ENCODE measurements at regions not wholly inside any gene's neighbourhood (a gene's known extent, or its start where the extent isn't known, plus 50 kb on each side); places are given as distances from the start of the nearest gene placed in this dataset.
"Not testable (repeated sequence)": the region's sequence is repeated elsewhere in the genome, so short reads cannot be mapped to it uniquely, and the experiment has no call there.

GRCh38 chr1:14165371-14165801 lies 433.1 kb upstream of the KAZN start:
- no peak for TF ChIP-seq CTCF (IDR thresholded peaks at IDR 0.05; ENCODE audit: unreplicated experiment)
- peaks cover 16% of the 10 kb centered on the region for H3K27me3 Mint-ChIP-seq (ENCODE audit: low read depth)
- H3K4me3 Mint-ChIP-seq, result no peak overlapping the region
- no peak for DNase-seq (ENCODE audit: low spot score in 2 of 2, unreplicated experiment in 2 of 2)
- H3K4me1 Mint-ChIP-seq, result no peaks in the 10 kb centered on the region
- peaks cover 15% of the 10 kb centered on the region for H3K9me3 Mint-ChIP-seq
- H3K36me3 Mint-ChIP-seq, result no peaks in the 10 kb centered on the region
- no peak overlapping the region for H3K27ac Mint-ChIP-seq

DNA sequence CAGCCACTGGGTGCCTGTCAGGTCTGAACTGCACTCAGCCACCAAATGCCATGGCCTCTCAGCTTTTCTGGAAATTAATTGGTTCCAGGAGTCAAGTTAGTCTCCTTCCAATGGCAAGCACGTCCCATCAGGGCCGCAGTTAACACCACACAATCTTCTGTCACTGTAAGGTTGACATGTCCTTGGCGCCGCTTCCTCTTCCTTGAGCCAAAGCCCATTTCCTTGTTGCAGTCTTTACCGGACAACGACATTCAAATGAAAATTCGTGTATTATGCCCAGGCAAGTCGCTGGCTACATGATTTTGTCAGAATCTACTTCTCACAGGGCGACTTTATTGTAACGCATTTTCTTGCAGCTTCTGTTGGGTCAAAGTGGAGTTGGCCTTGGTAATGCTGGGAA lies 430.6 kb upstream of the KAZN start:
- Mint-ChIP-seq H3K27ac (no peak overlapping the region), H3K4me3 (no peak overlapping the region), H3K36me3 (no peaks in the 10 kb centered on the region), H3K9me3 (peaks cover 28% of the 10 kb centered on the region), H3K4me1 (no peaks in the 10 kb centered on the region), H3K27me3 (ENCODE audit: low read depth) (peaks cover 11% of the 10 kb centered on the region)
- no peak for TF ChIP-seq CTCF (IDR thresholded peaks at IDR 0.05; ENCODE audit: unreplicated experiment)
- DNase-seq (ENCODE audit: low spot score in 2 of 2, unreplicated experiment in 2 of 2), result no peak

GRCh38 chr1:14168326-14169063 lies 430.0 kb upstream of the KAZN start:
- Mint-ChIP-seq H3K27ac (no peak overlapping the region), H3K4me1 (no peaks in the 10 kb centered on the region), H3K9me3 (peaks cover 27% of the 10 kb centered on the region), H3K36me3 (no peaks in the 10 kb centered on the region), H3K27me3 (ENCODE audit: low read depth) (peaks cover 11% of the 10 kb centered on the region), H3K4me3 (no peak overlapping the region)
- TF ChIP-seq CTCF (IDR thresholded peaks at IDR 0.05; ENCODE audit: unreplicated experiment), result no peak
- no peak for DNase-seq (ENCODE audit: low spot score in 2 of 2, unreplicated experiment in 2 of 2)

GRCh38 chr1:14173598-14173997 lies 424.9 kb upstream of the KAZN start:
- DNase-seq (ENCODE audit: low spot score in 2 of 2, unreplicated experiment in 2 of 2), result no peak
- H3K4me3 Mint-ChIP-seq, result no peak overlapping the region
- H3K27ac Mint-ChIP-seq, result no peak overlapping the region
- no peak for TF ChIP-seq CTCF (IDR thresholded peaks at IDR 0.05; ENCODE audit: unreplicated experiment)
- H3K4me1 Mint-ChIP-seq, result no peaks in the 10 kb centered on the region
- H3K36me3 Mint-ChIP-seq, result no peaks in the 10 kb centered on the region
- peaks cover 29% of the 10 kb centered on the region for H3K27me3 Mint-ChIP-seq (ENCODE audit: low read depth)
- H3K9me3 Mint-ChIP-seq, result peaks cover 20% of the 10 kb centered on the region

GRCh38 chr1:14177866-14178265 lies 420.6 kb upstream of the KAZN start:
- not testable (repeated sequence) for H3K4me1 Mint-ChIP-seq; H3K4me3 Mint-ChIP-seq; H3K27ac Mint-ChIP-seq; H3K9me3 Mint-ChIP-seq; H3K36me3 Mint-ChIP-seq; DNase-seq (ENCODE audit: low spot score in 2 of 2, unreplicated experiment in 2 of 2)
- H3K27me3 Mint-ChIP-seq (ENCODE audit: low read depth), result peaks cover 43% of the 10 kb centered on the region

DNA sequence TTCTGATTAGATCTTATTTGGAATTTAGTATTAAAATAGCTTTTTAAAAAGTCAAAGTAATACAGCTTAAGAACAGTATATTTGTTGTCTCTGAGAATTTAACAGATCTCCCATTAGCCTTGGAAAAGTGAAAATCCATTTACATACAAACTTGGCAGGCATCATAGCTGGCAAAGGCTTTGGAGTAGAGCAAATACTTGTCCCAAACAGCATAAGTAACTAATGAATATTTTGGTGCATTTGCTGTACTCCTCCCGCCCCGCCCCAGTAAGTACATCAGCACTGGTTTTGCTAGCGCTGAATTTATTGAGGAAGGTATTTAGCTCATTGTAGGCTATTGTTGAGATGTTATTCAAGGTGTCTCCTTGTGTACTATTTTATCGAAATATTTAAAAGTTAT lies 417.7 kb upstream of the KAZN start:
- Mint-ChIP-seq H3K27me3 (ENCODE audit: low read depth) (peaks cover 36% of the 10 kb centered on the region), H3K36me3 (no peaks in the 10 kb centered on the region), H3K4me3 (no peak overlapping the region), H3K9me3 (no peaks in the 10 kb centered on the region), H3K4me1 (no peaks in the 10 kb centered on the region), H3K27ac (no peak overlapping the region)
- DNase-seq (ENCODE audit: low spot score in 2 of 2, unreplicated experiment in 2 of 2), result no peak
- TF ChIP-seq CTCF (IDR thresholded peaks at IDR 0.05; ENCODE audit: unreplicated experiment), result no peak

Measured in mesothelial cell of epicardium (in vitro differentiated cells).